GOT3 (cell line): ENCODE measurements at regions not wholly inside any gene's neighbourhood (a gene's known extent, or its start where the extent isn't known, plus 50 kb on each side); places are given as distances from the start of the nearest gene placed in this dataset.
"Not testable (repeated sequence)": the region's sequence is repeated elsewhere in the genome, so short reads cannot be mapped to it uniquely, and the experiment has no call there.

Experiments used
- DNase-seq: peaks from one replicate; lab custom pipeline; 2025; ENCODE audit warnings: mixed read lengths; lab: John Stamatoyannopoulos, UW

GRCh38 chr3:124364317-124365020 lies 365.8 kb upstream of the UMPS start:
- DNase-seq = no peak

- not testable (repeated sequence) for DNase-seq
These were observed 363.6 kb upstream of the UMPS start for GRCh38 chr3:124366655-124367054.

- no peak for DNase-seq
These were observed 357.5 kb upstream of the UMPS start for GRCh38 chr3:124372775-124373174.

GRCh38 chr3:124373524-124373923 lies 356.7 kb upstream of the UMPS start:
- DNase-seq = no peak

- DNase-seq = no peak
These were observed 355.7 kb upstream of the UMPS start for GRCh38 chr3:124374583-124374982.

- no peak for DNase-seq
These were observed 348.5 kb upstream of the UMPS start for GRCh38 chr3:124381575-124382333.

GRCh38 chr3:124383051-124383450 lies 347.2 kb upstream of the UMPS start:
- no peak for DNase-seq

GRCh38 chr3:124383846-124384466 lies 346.3 kb upstream of the UMPS start:
- DNase-seq = no peak

- no peak for DNase-seq
These were observed 345.7 kb upstream of the UMPS start for GRCh38 chr3:124384527-124384926.

- no peak for DNase-seq
These were observed 344.3 kb upstream of the UMPS start for GRCh38 chr3:124385996-124386395.

GRCh38 chr3:124386996-124387595 lies 343.2 kb upstream of the UMPS start:
- no peak for DNase-seq

- DNase-seq = no peak
These were observed 338.5 kb upstream of the UMPS start for GRCh38 chr3:124391774-124392173.

- DNase-seq = no peak
These were observed 336.9 kb upstream of the UMPS start for GRCh38 chr3:124393340-124393739.

GRCh38 chr3:124395162-124395561 lies 335.1 kb upstream of the UMPS start:
- DNase-seq = no peak

- no peak for DNase-seq
These were observed 334.5 kb upstream of the UMPS start for GRCh38 chr3:124395584-124396338.

GRCh38 chr3:124396339-124396950 lies 333.8 kb upstream of the UMPS start:
- DNase-seq = no peak

- no peak for DNase-seq
These were observed 333.2 kb upstream of the UMPS start for GRCh38 chr3:124397088-124397487.

- DNase-seq = no peak
These were observed 331.7 kb upstream of the UMPS start for GRCh38 chr3:124398594-124398993.

- DNase-seq = no peak
These were observed 328.4 kb upstream of the UMPS start for GRCh38 chr3:124401843-124402242.

GRCh38 chr3:124402791-124403190 lies 327.5 kb upstream of the UMPS start:
- no peak for DNase-seq

- DNase-seq = no peak
These were observed 325.6 kb upstream of the UMPS start for GRCh38 chr3:124404621-124405020.

- DNase-seq = no peak
These were observed 323.0 kb upstream of the UMPS start for GRCh38 chr3:124407260-124407659.
